ENCODE measurements at regions not wholly inside any gene's neighbourhood (a gene's known extent, or its start where the extent isn't known, plus 50 kb on each side); places are given as distances from the start of the nearest gene placed in this dataset.

- Histone ChIP-seq H3K4me1 (no peaks in the 10 kb centered on the region), H3K4me3 (no peak overlapping the region), H2AFZ (replicated peaks) (peak overlapping the region; percentile 91), H3F3A (ENCODE audit: low read depth) (no peaks in the 10 kb centered on the region), H3K79me2 (ENCODE audit: low read depth) (no peaks in the 10 kb centered on the region), H3K9me3 (ENCODE audit: low read depth) (no peaks in the 10 kb centered on the region), H3K27ac (no peak overlapping the region), H3K27me3 (no peaks in the 10 kb centered on the region), H3K9ac (no peak overlapping the region), H3K36me3 (no peaks in the 10 kb centered on the region), H4K20me1 (ENCODE audit: low read depth) (no peaks in the 10 kb centered on the region), H3K4me2 (no peak overlapping the region)
- Mint-ChIP-seq H3K27ac (no peak overlapping the region), H3K4me3 (no peak overlapping the region), H3K4me1 (no peaks in the 10 kb centered on the region), H3K36me3 (no peaks in the 10 kb centered on the region), H3K27me3 (ENCODE audit: insufficient read depth, low read depth) (no peaks in the 10 kb centered on the region), H3K9me3 (no peaks in the 10 kb centered on the region)
- TF ChIP-seq CTCF (IDR thresholded peaks at IDR 0.05) (no peak), EZH2 (IDR thresholded peaks at IDR 0.05) (no peak), EZH2phosphoT487 (IDR thresholded peaks at IDR 0.05) (no peak)
- no peak for DNase-seq (ENCODE audit: low spot score)
Measured at GRCh38 chr15:35674873-35675781, 129.2 kb upstream of the DPH6 start.

GRCh38 chr15:35678774-35679173, 132.8 kb upstream of the DPH6 start:
- DNase-seq (ENCODE audit: low spot score), result no peak
- Histone ChIP-seq H3K79me2 (ENCODE audit: low read depth) (no peaks in the 10 kb centered on the region), H2AFZ (replicated peaks) (no peak overlapping the region), H3K9ac (no peak overlapping the region), H3K4me1 (peaks cover 9% of the 10 kb centered on the region), H3K27me3 (no peaks in the 10 kb centered on the region), H3K9me3 (ENCODE audit: low read depth) (no peaks in the 10 kb centered on the region), H3K36me3 (no peaks in the 10 kb centered on the region), H3K4me3 (no peak overlapping the region), H3F3A (ENCODE audit: low read depth) (no peaks in the 10 kb centered on the region), H3K27ac (no peak overlapping the region), H4K20me1 (ENCODE audit: low read depth) (no peaks in the 10 kb centered on the region), H3K4me2 (no peak overlapping the region)
- Mint-ChIP-seq H3K9me3 (no peaks in the 10 kb centered on the region), H3K4me3 (no peak overlapping the region), H3K4me1 (peaks cover 3% of the 10 kb centered on the region), H3K27me3 (ENCODE audit: insufficient read depth, low read depth) (no peaks in the 10 kb centered on the region), H3K36me3 (no peaks in the 10 kb centered on the region), H3K27ac (no peak overlapping the region)
- TF ChIP-seq EZH2phosphoT487 (IDR thresholded peaks at IDR 0.05) (no peak), CTCF (IDR thresholded peaks at IDR 0.05) (no peak), EZH2 (IDR thresholded peaks at IDR 0.05) (no peak)

GRCh38 chr15:35679186-35679585, 133.2 kb upstream of the DPH6 start:
- Histone ChIP-seq H3K36me3 (no peaks in the 10 kb centered on the region), H3K27me3 (no peaks in the 10 kb centered on the region), H3K4me1 (peaks cover 9% of the 10 kb centered on the region), H2AFZ (replicated peaks) (no peak overlapping the region), H3K27ac (no peak overlapping the region), H3K79me2 (ENCODE audit: low read depth) (no peaks in the 10 kb centered on the region), H3K4me3 (no peak overlapping the region), H3F3A (ENCODE audit: low read depth) (no peaks in the 10 kb centered on the region), H3K9me3 (ENCODE audit: low read depth) (no peaks in the 10 kb centered on the region), H3K9ac (no peak overlapping the region), H4K20me1 (ENCODE audit: low read depth) (no peaks in the 10 kb centered on the region), H3K4me2 (no peak overlapping the region)
- Mint-ChIP-seq H3K36me3 (no peaks in the 10 kb centered on the region), H3K9me3 (no peaks in the 10 kb centered on the region), H3K27ac (no peak overlapping the region), H3K4me3 (no peak overlapping the region), H3K27me3 (ENCODE audit: insufficient read depth, low read depth) (no peaks in the 10 kb centered on the region), H3K4me1 (peaks cover 3% of the 10 kb centered on the region)
- no peak for DNase-seq (ENCODE audit: low spot score)
- TF ChIP-seq EZH2 (IDR thresholded peaks at IDR 0.05), result no peak
- TF ChIP-seq CTCF (IDR thresholded peaks at IDR 0.05), result no peak
- TF ChIP-seq EZH2phosphoT487 (IDR thresholded peaks at IDR 0.05), result no peak

Data from neural progenitor cell (in vitro differentiated cells).